GM19467 (cell line): ENCODE measurements at regions not wholly inside any gene's neighbourhood (a gene's known extent, or its start where the extent isn't known, plus 50 kb on each side); places are given as distances from the start of the nearest gene placed in this dataset.
"Not testable (repeated sequence)": the region's sequence is repeated elsewhere in the genome, so short reads cannot be mapped to it uniquely, and the experiment has no call there.

Source experiments
- ATAC-seq: cut with Tn5 transposase; IDR thresholded peaks from one replicate; pipeline ENCODE4 v1.9.1; 2021; ENCODE audit warnings: mild to moderate bottlenecking, moderate library complexity; ENCODE audit not compliant: unreplicated experiment

GRCh38 chr7:149992366-149992765 is 118.6 kb downstream of the ATP6V0E2 start:
- ATAC-seq: not testable (repeated sequence)

- ATAC-seq: not testable (repeated sequence)
Observed at GRCh38 chr7:149995369-149996026, 121.7 kb downstream of the ATP6V0E2 start.

- ATAC-seq: not testable (repeated sequence)
Observed at GRCh38 chr7:150000780-150001599, 127.2 kb downstream of the ATP6V0E2 start.

- no peak for ATAC-seq
Observed at GRCh38 chr7:150003304-150003810, 129.6 kb downstream of the ATP6V0E2 start.

- not testable (repeated sequence) for ATAC-seq
Observed at GRCh38 chr7:150003973-150004372, 130.2 kb downstream of the ATP6V0E2 start.

GRCh38 chr7:150004843-150005242 is 131.1 kb downstream of the ATP6V0E2 start:
- not testable (repeated sequence) for ATAC-seq

- not testable (repeated sequence) for ATAC-seq
Observed at GRCh38 chr7:150009620-150010303, 136.0 kb downstream of the ATP6V0E2 start.

- not testable (repeated sequence) for ATAC-seq
Observed at GRCh38 chr7:150016651-150017189, 143.0 kb downstream of the ATP6V0E2 start.

GRCh38 chr7:150020210-150020609 is 146.4 kb downstream of the ATP6V0E2 start:
- not testable (repeated sequence) for ATAC-seq

- ATAC-seq: not testable (repeated sequence)
Observed at GRCh38 chr7:150024550-150025490, 151.1 kb downstream of the ATP6V0E2 start.

- ATAC-seq: not testable (repeated sequence)
Observed at GRCh38 chr7:150025802-150026201, 152.0 kb downstream of the ATP6V0E2 start.

GRCh38 chr7:150028344-150029012 is 154.7 kb downstream of the ATP6V0E2 start:
- not testable (repeated sequence) for ATAC-seq

GRCh38 chr7:150029013-150029389 is 155.2 kb downstream of the ATP6V0E2 start:
- ATAC-seq: not testable (repeated sequence)

- not testable (repeated sequence) for ATAC-seq
Observed at GRCh38 chr7:150031733-150032132, 158.0 kb downstream of the ATP6V0E2 start.

GRCh38 chr7:150033711-150034110 is 159.9 kb downstream of the ATP6V0E2 start:
- not testable (repeated sequence) for ATAC-seq

- not testable (repeated sequence) for ATAC-seq
Observed at GRCh38 chr7:150035769-150036168, 162.0 kb downstream of the ATP6V0E2 start.

GRCh38 chr7:150039061-150039460 is 165.3 kb downstream of the ATP6V0E2 start:
- ATAC-seq: not testable (repeated sequence)

- not testable (repeated sequence) for ATAC-seq
Observed at GRCh38 chr7:150042281-150042680, 168.5 kb downstream of the ATP6V0E2 start.

GRCh38 chr7:150044771-150045170 is 171.0 kb downstream of the ATP6V0E2 start:
- not testable (repeated sequence) for ATAC-seq
